GM19324 (cell line): ENCODE measurements at regions not wholly inside any gene's neighbourhood (a gene's known extent, or its start where the extent isn't known, plus 50 kb on each side); places are given as distances from the start of the nearest gene placed in this dataset.
"Not testable (repeated sequence)": the region's sequence is repeated elsewhere in the genome, so short reads cannot be mapped to it uniquely, and the experiment has no call there.

Experiments used
- ATAC-seq: cut with Tn5 transposase; IDR thresholded peaks from one replicate; pipeline ENCODE4 v1.9.1; 2021; ENCODE audit warnings: mild to moderate bottlenecking, moderate library complexity; ENCODE audit not compliant: unreplicated experiment, low FRiP score

DNA sequence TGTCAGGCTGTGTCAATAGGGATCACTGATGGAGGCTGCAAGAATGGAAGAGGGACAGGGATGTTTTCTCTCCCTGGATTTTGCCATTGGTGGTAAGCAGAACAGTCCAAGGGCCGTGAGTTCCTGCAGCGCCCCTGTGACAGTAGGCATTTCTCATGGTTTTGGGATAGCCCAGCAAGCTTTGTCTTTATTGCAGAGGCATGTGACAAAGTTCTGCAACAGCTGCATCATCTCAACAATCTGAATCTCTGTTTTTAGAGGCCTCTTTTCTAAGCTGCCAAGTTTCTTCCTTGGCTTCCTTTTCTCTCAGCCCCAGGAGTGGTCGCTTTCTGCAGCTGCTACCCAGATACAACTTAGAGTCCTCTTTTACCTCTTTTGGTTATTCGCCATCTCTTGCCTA lies 95.7 kb upstream of the TSHZ3 start:
- no peak for ATAC-seq

DNA sequence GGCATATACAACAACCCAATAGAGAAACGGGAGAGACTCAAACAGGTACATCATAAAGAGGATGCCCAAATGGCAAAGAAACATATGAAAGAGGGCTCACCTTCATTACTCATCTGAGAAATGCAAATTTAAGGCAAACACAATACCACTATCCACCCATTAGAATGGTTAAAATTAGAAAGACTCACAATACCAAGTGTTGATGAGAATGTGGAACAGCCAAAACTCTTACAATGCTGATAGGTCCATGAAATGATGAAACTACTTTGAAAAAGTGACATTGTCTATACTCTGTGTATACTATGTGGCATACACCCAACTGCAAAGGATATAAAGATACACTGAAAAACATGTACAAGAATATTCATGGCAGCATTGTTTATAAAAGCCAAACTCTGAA lies 96.2 kb upstream of the TSHZ3 start:
- ATAC-seq, result no peak

GRCh38 chr19:31448221-31448657 lies 99.0 kb upstream of the TSHZ3 start:
- ATAC-seq, result no peak

DNA sequence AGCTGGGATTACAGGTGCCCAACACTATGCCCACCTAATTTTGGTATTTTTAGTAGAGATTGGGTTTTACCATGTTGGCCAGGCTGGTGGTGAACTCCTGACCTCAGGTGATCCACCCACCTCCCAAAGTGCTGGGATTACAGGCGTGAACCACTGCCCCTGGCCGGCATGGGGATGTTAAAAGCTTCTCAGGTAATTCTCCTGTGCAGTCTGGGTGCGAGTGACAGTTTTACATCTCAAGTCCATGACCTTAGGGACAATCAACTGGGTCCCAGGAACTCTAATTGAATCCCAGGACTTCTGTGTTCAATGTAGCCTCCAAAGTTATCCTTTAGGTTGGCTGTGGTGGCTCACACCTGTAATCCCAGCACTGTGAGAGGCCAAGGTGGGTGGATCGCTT lies 100.1 kb upstream of the TSHZ3 start:
- no peak for ATAC-seq

- ATAC-seq, result no peak
These were observed 101.5 kb upstream of the TSHZ3 start for GRCh38 chr19:31450696-31451095.

GRCh38 chr19:31451686-31452330 lies 102.6 kb upstream of the TSHZ3 start:
- ATAC-seq, result no peak

- ATAC-seq, result no peak
These were observed 110.2 kb upstream of the TSHZ3 start for GRCh38 chr19:31459430-31459829.

- ATAC-seq, result no peak
These were observed 112.7 kb upstream of the TSHZ3 start for GRCh38 chr19:31461814-31462539.

DNA sequence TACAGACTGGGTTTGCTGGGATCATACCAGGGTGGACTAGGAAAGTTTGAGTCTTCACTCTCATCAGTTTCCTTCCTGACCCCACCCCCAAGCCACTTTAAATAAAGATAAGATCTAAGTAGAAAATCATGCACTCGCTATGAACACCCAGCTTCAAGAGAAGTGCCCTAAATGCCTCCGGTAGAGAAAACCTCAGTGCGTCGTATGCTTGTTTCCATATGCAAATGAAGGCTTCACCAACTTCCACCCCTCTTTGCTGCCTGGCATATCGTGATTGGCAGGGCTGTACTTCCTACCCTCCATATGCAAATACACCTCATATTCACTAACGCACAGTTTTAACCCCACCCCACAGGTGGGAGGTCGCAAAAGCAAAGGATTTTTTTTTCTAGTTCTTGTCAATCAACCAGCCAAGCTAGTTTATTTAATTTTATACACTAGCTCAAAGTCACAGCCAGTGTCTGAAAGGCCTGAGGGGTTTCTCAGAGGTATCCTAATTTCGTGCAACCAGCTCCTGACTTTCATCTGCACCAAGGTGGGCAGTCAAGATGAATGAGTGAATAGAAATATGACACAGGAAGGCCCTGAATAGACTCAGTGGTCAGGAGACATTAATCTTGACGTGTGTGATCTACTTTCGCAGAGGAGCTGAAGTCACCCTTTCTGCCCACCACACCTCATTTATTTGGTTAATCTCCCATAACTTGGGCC lies 121.1 kb upstream of the TSHZ3 start:
- ATAC-seq, result no peak

DNA sequence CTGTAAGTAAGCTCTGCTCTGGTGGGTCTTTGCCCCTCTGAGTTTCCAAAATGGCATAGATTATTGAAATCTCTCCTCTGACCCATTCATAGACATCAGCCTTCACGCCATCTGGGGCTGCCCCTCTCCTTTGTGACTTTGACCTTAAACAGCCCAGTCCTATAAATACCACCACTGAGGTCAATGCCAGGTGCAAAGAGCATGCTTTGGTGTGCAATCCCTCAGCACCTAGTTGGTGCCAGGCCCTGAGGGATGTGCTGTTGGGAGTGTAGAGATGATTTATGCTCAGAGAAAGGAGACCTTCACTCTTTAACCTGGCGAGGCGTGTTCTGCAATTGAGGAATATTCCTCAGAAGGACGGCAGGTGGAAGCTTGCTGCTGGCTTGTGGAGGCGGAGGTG lies 121.7 kb upstream of the TSHZ3 start:
- no peak for ATAC-seq

GRCh38 chr19:31478241-31478640 lies 129.0 kb upstream of the TSHZ3 start:
- no peak for ATAC-seq

DNA sequence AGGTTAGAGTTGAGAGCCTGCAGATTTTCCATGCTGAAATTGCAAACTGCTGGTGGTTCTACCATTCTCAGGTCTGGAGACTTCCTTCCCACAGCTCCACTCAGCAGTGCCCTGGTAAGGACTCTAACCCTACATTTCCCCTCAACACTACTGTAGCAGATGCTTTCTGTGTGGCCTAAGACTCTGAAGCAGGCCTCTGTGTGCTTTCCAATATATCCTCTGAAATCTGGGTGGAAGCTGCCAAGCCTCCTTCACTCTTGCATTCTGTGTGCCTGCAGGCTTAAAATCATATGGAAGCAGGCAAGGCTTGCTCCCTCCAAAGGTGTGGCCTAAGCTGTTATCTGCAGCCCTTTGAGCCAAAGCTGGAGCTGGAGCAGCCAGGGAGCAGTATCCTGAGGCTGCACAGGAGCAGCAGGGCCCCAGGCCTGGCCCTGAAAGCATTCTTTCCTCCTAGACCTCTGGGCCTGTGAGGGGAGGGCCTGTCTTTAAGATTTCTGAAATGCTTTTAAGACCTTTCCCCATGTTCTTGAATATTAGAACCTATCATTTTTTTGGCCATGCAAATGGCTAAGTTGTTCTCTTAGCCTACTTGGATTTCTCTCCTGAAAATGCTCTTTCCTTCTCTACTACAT lies 134.1 kb upstream of the TSHZ3 start:
- ATAC-seq, result no peak

- not testable (repeated sequence) for ATAC-seq
These were observed 135.7 kb upstream of the TSHZ3 start for GRCh38 chr19:31484858-31485410.

- no peak for ATAC-seq
These were observed 136.2 kb upstream of the TSHZ3 start for GRCh38 chr19:31485472-31485871.

DNA sequence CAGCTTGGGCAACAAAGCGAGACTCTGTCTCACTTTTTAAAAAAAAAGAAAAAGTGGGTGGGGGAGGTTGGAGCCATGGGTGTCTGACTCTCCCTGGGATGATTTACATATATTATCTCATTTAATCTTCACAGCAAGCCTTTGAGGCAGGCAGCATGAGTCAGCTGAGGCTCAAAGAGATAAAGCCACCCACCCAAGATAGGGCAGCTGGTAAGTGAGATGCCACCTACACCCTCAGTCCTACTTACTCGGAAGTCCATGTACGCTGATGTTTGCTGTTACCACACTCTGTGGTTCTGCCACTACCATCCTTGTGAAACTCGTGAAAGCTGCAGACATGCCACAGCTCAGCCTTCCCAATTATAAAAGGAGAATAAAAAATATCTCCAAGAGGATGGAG lies 142.0 kb upstream of the TSHZ3 start:
- no peak for ATAC-seq

DNA sequence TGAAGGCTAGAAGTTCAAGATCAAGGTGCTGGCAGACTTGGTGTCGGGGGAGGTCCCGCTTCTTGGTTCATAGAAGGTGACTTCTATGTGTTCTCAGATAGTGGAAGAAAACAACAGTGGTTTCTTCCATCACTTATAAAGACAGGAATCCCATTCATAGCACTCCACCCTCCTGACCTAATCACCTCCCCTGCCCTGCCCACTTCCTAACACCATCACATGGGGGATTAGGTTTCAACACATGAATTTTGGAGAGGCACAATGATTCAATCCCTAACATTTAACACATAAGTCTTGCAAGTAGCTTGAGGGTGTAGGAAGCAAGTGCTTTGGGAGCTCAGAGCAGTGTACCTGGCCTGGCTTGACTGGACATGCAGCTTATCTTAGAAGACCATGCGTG lies 142.8 kb upstream of the TSHZ3 start:
- no peak for ATAC-seq

GRCh38 chr19:31496076-31496475 lies 146.8 kb upstream of the TSHZ3 start:
- no peak for ATAC-seq

- ATAC-seq, result no peak
These were observed 148.5 kb upstream of the TSHZ3 start for GRCh38 chr19:31497709-31498108.

GRCh38 chr19:31498781-31499180 lies 149.5 kb upstream of the TSHZ3 start:
- ATAC-seq, result no peak

GRCh38 chr19:31499281-31500196 lies 150.3 kb upstream of the TSHZ3 start:
- no peak for ATAC-seq
